Astrocyte (in vitro differentiated cells and primary cell): ENCODE measurements at regions not wholly inside any gene's neighbourhood (a gene's known extent, or its start where the extent isn't known, plus 50 kb on each side); places are given as distances from the start of the nearest gene placed in this dataset.

Experiments
- EZH2 ChIP-seq: IDR thresholded peaks from 2 replicates; pipeline ENCODE4 v1.6.1; 2012; ENCODE audit warnings: mild to moderate bottlenecking, low read length, inconsistent platforms; ENCODE audit not compliant: insufficient read depth
- TF ChIP-seq, protein P1 (sequence below): IDR thresholded peaks from 2 replicates; pipeline ENCODE4 v1.5.1; 2011; ENCODE audit warnings: low read depth, mild to moderate bottlenecking, inconsistent platforms, low read length, moderate library complexity; ENCODE audit not compliant: insufficient read depth

DNA sequence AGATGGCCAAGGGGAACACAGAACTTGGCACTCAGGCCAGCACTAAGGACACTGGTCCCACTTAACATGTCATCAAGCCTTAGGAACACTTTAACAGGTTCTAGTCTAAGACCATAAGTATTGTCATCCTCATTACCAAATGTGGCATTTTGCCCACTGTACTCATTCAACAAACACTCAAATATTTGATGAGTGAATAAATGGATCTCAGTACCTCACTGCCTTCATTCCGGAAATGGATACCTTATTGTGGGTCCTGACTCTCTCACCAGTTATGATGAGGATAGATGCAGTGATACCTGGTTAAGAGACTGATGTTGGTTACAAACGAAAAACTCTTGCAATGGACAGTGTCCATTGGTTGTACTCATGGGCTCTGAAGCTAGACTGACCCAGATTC lies 455.2 kb upstream of the DYNLRB2 start:
- TF ChIP-seq, protein P1, sequence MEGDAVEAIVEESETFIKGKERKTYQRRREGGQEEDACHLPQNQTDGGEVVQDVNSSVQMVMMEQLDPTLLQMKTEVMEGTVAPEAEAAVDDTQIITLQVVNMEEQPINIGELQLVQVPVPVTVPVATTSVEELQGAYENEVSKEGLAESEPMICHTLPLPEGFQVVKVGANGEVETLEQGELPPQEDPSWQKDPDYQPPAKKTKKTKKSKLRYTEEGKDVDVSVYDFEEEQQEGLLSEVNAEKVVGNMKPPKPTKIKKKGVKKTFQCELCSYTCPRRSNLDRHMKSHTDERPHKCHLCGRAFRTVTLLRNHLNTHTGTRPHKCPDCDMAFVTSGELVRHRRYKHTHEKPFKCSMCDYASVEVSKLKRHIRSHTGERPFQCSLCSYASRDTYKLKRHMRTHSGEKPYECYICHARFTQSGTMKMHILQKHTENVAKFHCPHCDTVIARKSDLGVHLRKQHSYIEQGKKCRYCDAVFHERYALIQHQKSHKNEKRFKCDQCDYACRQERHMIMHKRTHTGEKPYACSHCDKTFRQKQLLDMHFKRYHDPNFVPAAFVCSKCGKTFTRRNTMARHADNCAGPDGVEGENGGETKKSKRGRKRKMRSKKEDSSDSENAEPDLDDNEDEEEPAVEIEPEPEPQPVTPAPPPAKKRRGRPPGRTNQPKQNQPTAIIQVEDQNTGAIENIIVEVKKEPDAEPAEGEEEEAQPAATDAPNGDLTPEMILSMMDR = no peak
- no peak for TF ChIP-seq EZH2
